GM21825 (cell line): ENCODE measurements at regions not wholly inside any gene's neighbourhood (a gene's known extent, or its start where the extent isn't known, plus 50 kb on each side); places are given as distances from the start of the nearest gene placed in this dataset.

Experiments used
- ATAC-seq: cut with Tn5 transposase; IDR thresholded peaks from one replicate; pipeline ENCODE4 v1.9.1; 2021; ENCODE audit warnings: mild to moderate bottlenecking, moderate library complexity; ENCODE audit not compliant: unreplicated experiment

GRCh38 chr10:4456279-4456678 is 369.7 kb upstream of the AKR1E2 start:
- ATAC-seq, result no peak

GRCh38 chr10:4453950-4454349 is 372.1 kb upstream of the AKR1E2 start:
- ATAC-seq, result no peak

- no peak for ATAC-seq
Measured at GRCh38 chr10:4453276-4453675, 372.7 kb upstream of the AKR1E2 start.

GRCh38 chr10:4450981-4451908 is 374.8 kb upstream of the AKR1E2 start:
- ATAC-seq, result no peak

- no peak for ATAC-seq
Measured at GRCh38 chr10:4450169-4450568, 375.8 kb upstream of the AKR1E2 start.

- no peak for ATAC-seq
Measured at GRCh38 chr10:4448030-4448429, 378.0 kb upstream of the AKR1E2 start.

GRCh38 chr10:4443419-4443818 is 382.6 kb upstream of the AKR1E2 start:
- no peak for ATAC-seq

- ATAC-seq, result no peak
Measured at GRCh38 chr10:4442296-4442695, 383.7 kb upstream of the AKR1E2 start.

GRCh38 chr10:4440260-4440659 is 385.7 kb upstream of the AKR1E2 start:
- no peak for ATAC-seq

- ATAC-seq, result no peak
Measured at GRCh38 chr10:4437791-4438190, 388.2 kb upstream of the AKR1E2 start.

- no peak for ATAC-seq
Measured at GRCh38 chr10:4437061-4437460, 388.9 kb upstream of the AKR1E2 start.

GRCh38 chr10:4436103-4436502 is 389.9 kb upstream of the AKR1E2 start:
- ATAC-seq, result no peak

- ATAC-seq, result no peak
Measured at GRCh38 chr10:4434516-4435071, 391.4 kb upstream of the AKR1E2 start.

GRCh38 chr10:4434105-4434504 is 391.9 kb upstream of the AKR1E2 start:
- no peak for ATAC-seq

GRCh38 chr10:4431114-4431863 is 394.7 kb upstream of the AKR1E2 start:
- no peak for ATAC-seq

- no peak for ATAC-seq
Measured at GRCh38 chr10:4429571-4429970, 396.4 kb upstream of the AKR1E2 start.

GRCh38 chr10:4427532-4427931 is 398.5 kb upstream of the AKR1E2 start:
- ATAC-seq, result no peak

GRCh38 chr10:4426866-4427265 is 399.1 kb upstream of the AKR1E2 start:
- ATAC-seq, result no peak

GRCh38 chr10:4409319-4409718 is 416.7 kb upstream of the AKR1E2 start:
- no peak for ATAC-seq

GRCh38 chr10:4407783-4408182 is 418.2 kb upstream of the AKR1E2 start:
- ATAC-seq, result no peak

- ATAC-seq, result no peak
Measured at GRCh38 chr10:4405828-4406227, 420.2 kb upstream of the AKR1E2 start.
